Left ventricle myocardium inferior (tissue), 1 donor: ENCODE measurements at regions not wholly inside any gene's neighbourhood (a gene's known extent, or its start where the extent isn't known, plus 50 kb on each side); places are given as distances from the start of the nearest gene placed in this dataset.

Source experiments
- DNase-seq: peaks from one replicate; pipeline ENCODE4 v3.0.0-alpha.2; 2020
- H3K27ac ChIP-seq: fragments of 200-600 bp; replicated peaks from 2 replicates; pipeline ENCODE4 v1.8.0; 2021
- H3K27me3 ChIP-seq: fragments of 200-600 bp; 2 replicates; pipeline ENCODE4 v1.8.0; 2021; ENCODE audit warnings: low read depth
- H3K36me3 ChIP-seq: fragments of 200-600 bp; 2 replicates; pipeline ENCODE4 v1.8.0; 2021
- H3K4me1 ChIP-seq: fragments of 200-600 bp; 2 replicates; pipeline ENCODE4 v1.8.0; 2021
- H3K4me3 ChIP-seq: fragments of 200-600 bp; 2 replicates; pipeline ENCODE4 v1.8.0; 2021; ENCODE audit warnings: mild to moderate bottlenecking, moderate library complexity
- H3K9me3 ChIP-seq: fragments of 200-600 bp; replicated peaks from 2 replicates; pipeline ENCODE4 v1.8.0; 2021
- CTCF ChIP-seq: fragments of 200-600 bp; IDR thresholded peaks from 2 replicates; pipeline ENCODE4 v1.8.0; 2021; ENCODE audit warnings: antibody characterized with exemption, mild to moderate bottlenecking, borderline replicate concordance
- intact Hi-C: fragments of 100-400 bp; cut with micrococcal nuclease; formaldehyde crosslinking; loops from one replicate; pipeline ENCODE4 v1.11.0; 2022
- donor health status: DM: no; HTN: yes; CAD: no; lungs with severe emphysema.

DNA sequence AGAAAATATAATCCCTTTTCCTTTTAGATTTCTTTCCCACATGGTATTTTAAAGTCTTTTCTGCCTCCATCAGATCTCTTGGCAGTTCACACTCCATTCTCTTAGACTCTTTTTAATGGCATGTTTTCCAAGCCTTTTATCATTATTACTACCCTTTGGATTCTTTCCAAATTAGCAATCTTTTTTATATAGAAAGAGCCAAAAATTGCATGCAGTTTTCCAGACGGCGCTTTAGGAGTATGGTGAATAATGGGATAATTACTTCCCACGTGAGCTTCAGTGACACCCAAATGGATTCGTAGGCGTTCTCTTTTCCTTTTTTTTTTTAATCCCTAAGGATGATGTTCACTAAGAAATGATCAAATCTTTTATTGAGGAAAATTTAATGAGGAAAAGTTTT, 354.8 kb upstream of the DNAJC19 start:
- H3K36me3 ChIP-seq, result no peaks in the 10 kb centered on the region
- no peak for TF ChIP-seq CTCF
- no peaks in the 10 kb centered on the region for H3K4me1 ChIP-seq
- DNase-seq, result no peak
- H3K9me3 ChIP-seq, result peaks cover 12% of the 10 kb centered on the region
- intact Hi-C loops, result no loop called here
- H3K4me3 ChIP-seq, result no peak overlapping the region
- H3K27me3 ChIP-seq, result no peaks in the 10 kb centered on the region
- H3K27ac ChIP-seq, result no peak overlapping the region

DNA sequence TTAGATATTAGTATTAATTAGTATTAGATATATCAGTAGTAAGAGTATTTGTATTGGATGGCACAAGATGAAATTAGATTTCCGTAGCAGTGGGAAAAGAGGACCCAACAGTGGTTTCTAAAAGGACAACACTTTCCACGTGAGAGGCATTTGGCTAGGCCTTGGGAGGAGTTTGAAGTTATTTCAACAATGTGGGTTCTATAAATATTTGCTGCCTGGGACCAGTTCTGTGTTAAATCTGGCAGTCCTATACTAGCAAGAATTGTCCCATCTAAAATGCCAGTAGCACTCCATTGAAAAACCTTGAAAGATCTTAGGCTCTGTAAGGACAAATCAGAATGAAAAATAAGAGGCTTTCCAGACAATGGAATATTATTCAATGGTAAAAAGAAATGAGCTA, 347.1 kb upstream of the DNAJC19 start:
- Histone ChIP-seq H3K4me1 (peaks cover 5% of the 10 kb centered on the region), H3K27me3 (no peaks in the 10 kb centered on the region), H3K4me3 (no peak overlapping the region), H3K36me3 (no peaks in the 10 kb centered on the region), H3K9me3 (peaks cover 12% of the 10 kb centered on the region), H3K27ac (no peak overlapping the region)
- intact Hi-C loops, result loop anchor here (5.0 kb wide), 1 partner anchor 221 kb away; no protein-coding TSS in a partner anchor
- no peak for DNase-seq
- TF ChIP-seq CTCF, result no peak

GRCh38 chr3:181333394-181333793, 343.9 kb upstream of the DNAJC19 start:
- H3K4me3 ChIP-seq, result no peak overlapping the region
- H3K27me3 ChIP-seq, result no peaks in the 10 kb centered on the region
- intact Hi-C loops, result no loop called here
- no peaks in the 10 kb centered on the region for H3K9me3 ChIP-seq
- no peaks in the 10 kb centered on the region for H3K36me3 ChIP-seq
- no peak for DNase-seq
- TF ChIP-seq CTCF, result no peak
- no peak overlapping the region for H3K27ac ChIP-seq
- H3K4me1 ChIP-seq, result peaks cover 5% of the 10 kb centered on the region

- H3K27ac ChIP-seq, result no peak overlapping the region
- no peaks in the 10 kb centered on the region for H3K4me1 ChIP-seq
- intact Hi-C loops, result no loop called here
- DNase-seq, result no peak
- H3K4me3 ChIP-seq, result no peak overlapping the region
- H3K36me3 ChIP-seq, result no peaks in the 10 kb centered on the region
- TF ChIP-seq CTCF, result no peak
- H3K27me3 ChIP-seq, result no peaks in the 10 kb centered on the region
- H3K9me3 ChIP-seq, result no peaks in the 10 kb centered on the region
Measured at GRCh38 chr3:181330821-181331563, 341.5 kb upstream of the DNAJC19 start.

- Histone ChIP-seq H3K9me3 (no peaks in the 10 kb centered on the region), H3K27me3 (no peaks in the 10 kb centered on the region), H3K36me3 (no peaks in the 10 kb centered on the region), H3K4me3 (no peak overlapping the region), H3K27ac (no peak overlapping the region), H3K4me1 (no peaks in the 10 kb centered on the region)
- intact Hi-C loops, result no loop called here
- TF ChIP-seq CTCF, result no peak
- no peak for DNase-seq
Measured at GRCh38 chr3:181330257-181330656, 340.7 kb upstream of the DNAJC19 start.
